ENCODE measurements at regions not wholly inside any gene's neighbourhood (a gene's known extent, or its start where the extent isn't known, plus 50 kb on each side); places are given as distances from the start of the nearest gene placed in this dataset.

DNA sequence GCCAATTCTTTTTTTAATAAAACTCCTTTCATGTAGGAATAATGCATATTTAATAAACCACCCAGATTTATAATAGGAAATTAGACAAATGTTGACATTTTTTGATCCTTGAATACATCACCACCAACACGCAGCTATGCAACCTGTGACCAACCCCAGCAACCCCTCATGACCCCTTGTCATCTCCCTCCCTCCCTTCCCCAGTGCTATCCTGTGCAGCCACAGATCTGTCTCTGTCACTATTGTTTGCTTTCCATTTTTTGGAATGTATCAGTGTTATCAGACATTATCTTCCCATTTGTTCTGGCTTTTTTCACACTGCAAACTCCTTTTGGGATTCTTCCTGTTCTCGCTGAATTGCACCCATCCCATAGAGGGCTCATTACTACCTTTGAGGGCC is 114.1 kb downstream of the VPREB1 start:
- Histone ChIP-seq H3K9me3 (no peaks in the 10 kb centered on the region), H3K4me1 (ENCODE audit: insufficient read depth) (no peaks in the 10 kb centered on the region), H3K27ac (no peak overlapping the region), H3K4me3 (no peak overlapping the region), H3K36me3 (no peaks in the 10 kb centered on the region), H3K27me3 (no peaks in the 10 kb centered on the region)
- WGBS, 3 donors, result 36 to 56% (median 55%) methylated on average over 2 of the region's 2 CpGs
- DNase-seq, result no peak
- intact Hi-C loops (cut with DNase I), result no loop called here
- TF ChIP-seq EP300 (IDR thresholded peaks at IDR 0.05) (no peak), POLR2A (IDR thresholded peaks at IDR 0.05) (no peak)
- TF ChIP-seq, protein P1, sequence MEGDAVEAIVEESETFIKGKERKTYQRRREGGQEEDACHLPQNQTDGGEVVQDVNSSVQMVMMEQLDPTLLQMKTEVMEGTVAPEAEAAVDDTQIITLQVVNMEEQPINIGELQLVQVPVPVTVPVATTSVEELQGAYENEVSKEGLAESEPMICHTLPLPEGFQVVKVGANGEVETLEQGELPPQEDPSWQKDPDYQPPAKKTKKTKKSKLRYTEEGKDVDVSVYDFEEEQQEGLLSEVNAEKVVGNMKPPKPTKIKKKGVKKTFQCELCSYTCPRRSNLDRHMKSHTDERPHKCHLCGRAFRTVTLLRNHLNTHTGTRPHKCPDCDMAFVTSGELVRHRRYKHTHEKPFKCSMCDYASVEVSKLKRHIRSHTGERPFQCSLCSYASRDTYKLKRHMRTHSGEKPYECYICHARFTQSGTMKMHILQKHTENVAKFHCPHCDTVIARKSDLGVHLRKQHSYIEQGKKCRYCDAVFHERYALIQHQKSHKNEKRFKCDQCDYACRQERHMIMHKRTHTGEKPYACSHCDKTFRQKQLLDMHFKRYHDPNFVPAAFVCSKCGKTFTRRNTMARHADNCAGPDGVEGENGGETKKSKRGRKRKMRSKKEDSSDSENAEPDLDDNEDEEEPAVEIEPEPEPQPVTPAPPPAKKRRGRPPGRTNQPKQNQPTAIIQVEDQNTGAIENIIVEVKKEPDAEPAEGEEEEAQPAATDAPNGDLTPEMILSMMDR (IDR thresholded peaks at IDR 0.05), result no peak

DNA sequence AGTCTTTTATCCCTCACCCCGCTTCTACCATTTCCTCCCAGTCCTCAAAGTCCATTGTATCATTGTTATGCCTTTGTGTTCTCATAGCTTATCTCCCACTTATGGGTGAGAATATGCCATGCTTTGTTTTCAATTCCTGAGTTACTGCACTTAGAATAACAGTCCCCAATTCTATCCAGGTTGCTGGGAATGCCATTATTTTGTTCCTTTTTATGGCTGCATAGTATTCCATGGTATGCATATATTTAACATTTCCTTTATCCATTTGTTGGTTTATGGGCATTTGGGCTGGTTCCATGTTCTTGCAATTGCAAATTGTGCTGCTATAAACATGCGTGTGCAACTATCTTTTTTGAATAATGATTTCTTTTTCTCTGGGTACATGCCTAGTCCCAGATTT is 114.9 kb downstream of the VPREB1 start:
- Histone ChIP-seq H3K4me3 (no peak overlapping the region), H3K27me3 (no peaks in the 10 kb centered on the region), H3K36me3 (no peaks in the 10 kb centered on the region), H3K9me3 (no peaks in the 10 kb centered on the region), H3K4me1 (ENCODE audit: insufficient read depth) (no peaks in the 10 kb centered on the region), H3K27ac (no peak overlapping the region)
- TF ChIP-seq, protein P1 (IDR thresholded peaks at IDR 0.05), result no peak
- no peak for TF ChIP-seq POLR2A (IDR thresholded peaks at IDR 0.05)
- no peak for TF ChIP-seq EP300 (IDR thresholded peaks at IDR 0.05)
- DNase-seq, result no peak
- 56 to 69% (median 62%) methylated on average over 2 of the region's 2 CpGs for WGBS, 3 donors
- intact Hi-C loops (cut with DNase I), result no loop called here

DNA sequence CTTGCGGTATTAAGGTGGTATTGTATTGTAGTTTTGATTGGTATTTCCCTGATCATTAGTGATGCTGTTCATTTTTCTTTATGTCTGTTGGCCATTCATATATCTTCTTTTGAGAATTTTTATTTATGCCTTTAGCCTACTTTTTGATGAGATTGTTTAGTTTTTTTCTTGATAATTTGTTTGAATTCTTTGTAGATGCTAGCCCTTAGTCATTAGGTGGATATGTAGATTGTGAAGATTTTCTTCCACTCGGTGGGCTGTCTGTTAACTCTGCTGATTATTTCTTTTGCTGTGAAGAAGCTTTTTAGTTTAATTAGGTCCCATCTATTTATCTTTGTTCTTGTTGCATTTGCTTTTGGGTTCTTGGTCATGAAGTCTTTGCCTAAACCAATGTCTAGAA is 115.4 kb downstream of the VPREB1 start:
- WGBS, 3 donors, result 61 to 81% (median 67%) methylated on average over 2 of the region's 2 CpGs
- Histone ChIP-seq H3K4me3 (no peak overlapping the region), H3K27me3 (no peaks in the 10 kb centered on the region), H3K9me3 (no peaks in the 10 kb centered on the region), H3K4me1 (ENCODE audit: insufficient read depth) (no peaks in the 10 kb centered on the region), H3K36me3 (no peaks in the 10 kb centered on the region), H3K27ac (no peak overlapping the region)
- intact Hi-C loops (cut with DNase I), result no loop called here
- TF ChIP-seq POLR2A (IDR thresholded peaks at IDR 0.05) (no peak), EP300 (IDR thresholded peaks at IDR 0.05) (no peak)
- TF ChIP-seq, protein P1 (IDR thresholded peaks at IDR 0.05), result no peak
- no peak for DNase-seq

DNA sequence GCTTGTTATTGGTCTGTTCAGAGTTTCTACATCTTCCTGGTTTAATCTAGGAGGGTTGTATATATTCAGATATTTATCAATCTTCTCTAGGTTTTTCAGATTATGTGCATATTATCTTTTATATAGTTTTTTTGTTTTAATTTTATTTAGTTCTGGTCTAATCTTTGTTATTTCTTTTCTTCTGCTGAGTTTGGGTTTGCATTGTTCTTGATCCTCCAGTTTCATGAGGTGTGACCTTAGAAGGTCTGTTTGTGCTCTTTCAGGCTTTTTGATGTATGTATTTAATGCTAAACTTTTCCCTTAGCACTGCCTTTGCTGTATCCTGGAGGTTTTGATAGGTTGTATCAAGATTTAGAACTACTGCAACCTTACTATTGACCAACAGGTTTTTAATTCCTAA is 117.7 kb downstream of the VPREB1 start:
- H3K27ac ChIP-seq, result no peak overlapping the region
- H3K36me3 ChIP-seq, result no peaks in the 10 kb centered on the region
- H3K4me1 ChIP-seq (ENCODE audit: insufficient read depth), result no peaks in the 10 kb centered on the region
- H3K9me3 ChIP-seq, result no peaks in the 10 kb centered on the region
- TF ChIP-seq, protein P1 (IDR thresholded peaks at IDR 0.05), result no peak
- TF ChIP-seq POLR2A (IDR thresholded peaks at IDR 0.05), result no peak
- no peak for TF ChIP-seq EP300 (IDR thresholded peaks at IDR 0.05)
- no peaks in the 10 kb centered on the region for H3K27me3 ChIP-seq
- no peak for DNase-seq
- intact Hi-C loops (cut with DNase I), result no loop called here
- H3K4me3 ChIP-seq, result no peak overlapping the region

DNA sequence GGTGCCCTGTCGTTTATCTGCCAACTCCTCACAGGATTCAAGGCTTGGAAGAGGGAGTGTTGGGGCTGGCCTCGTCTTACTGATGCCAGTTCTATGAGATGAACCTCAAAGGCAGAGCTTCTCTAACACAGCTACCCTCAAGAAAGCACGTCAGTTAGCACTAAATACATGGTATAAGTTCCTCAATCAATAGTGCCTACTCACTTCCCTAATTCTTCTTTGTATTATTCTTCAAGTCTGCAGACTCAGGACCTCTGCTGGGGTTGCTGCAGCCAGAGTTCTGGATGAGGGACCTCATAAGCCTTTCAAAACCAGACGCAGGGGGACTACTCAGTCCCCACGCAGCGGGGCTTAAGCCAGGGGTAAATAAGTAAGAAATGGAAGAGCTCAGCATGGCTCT is 118.3 kb downstream of the VPREB1 start:
- TF ChIP-seq, protein P1 (IDR thresholded peaks at IDR 0.05), result no peak
- TF ChIP-seq EP300 (IDR thresholded peaks at IDR 0.05), result no peak
- no peak for TF ChIP-seq POLR2A (IDR thresholded peaks at IDR 0.05)
- Histone ChIP-seq H3K27me3 (no peaks in the 10 kb centered on the region), H3K4me1 (ENCODE audit: insufficient read depth) (no peaks in the 10 kb centered on the region), H3K36me3 (no peaks in the 10 kb centered on the region), H3K9me3 (no peaks in the 10 kb centered on the region), H3K4me3 (no peak overlapping the region), H3K27ac (no peak overlapping the region)
- intact Hi-C loops (cut with DNase I), result no loop called here
- DNase-seq, result no peak
- WGBS, 3 donors, result 46 to 53% (median 48%) methylated on average over 6 of the region's 6 CpGs

All from ovary (tissue), 7 donors.